NCI-H1694 (cell line): ENCODE measurements at regions not wholly inside any gene's neighbourhood (a gene's known extent, or its start where the extent isn't known, plus 50 kb on each side); places are given as distances from the start of the nearest gene placed in this dataset.

Experiments used
- DNase-seq: peaks from one replicate; lab custom pipeline; 2025; lab: John Stamatoyannopoulos, UW

- no peak for DNase-seq
Measured at GRCh38 chr13:53854321-53854720, 825.7 kb downstream of the OLFM4 start.

GRCh38 chr13:53856573-53857195 is 828.1 kb downstream of the OLFM4 start:
- no peak for DNase-seq

GRCh38 chr13:53863520-53863919 is 834.9 kb downstream of the OLFM4 start:
- DNase-seq = no peak

- DNase-seq = no peak
Measured at GRCh38 chr13:53873558-53873957, 844.9 kb downstream of the OLFM4 start.

GRCh38 chr13:53878861-53879260 is 850.2 kb downstream of the OLFM4 start:
- no peak for DNase-seq

- DNase-seq = no peak
Measured at GRCh38 chr13:53885997-53886396, 857.4 kb downstream of the OLFM4 start.

- no peak for DNase-seq
Measured at GRCh38 chr13:53890696-53891095, 862.1 kb downstream of the OLFM4 start.

GRCh38 chr13:53901593-53901992 is 873.0 kb downstream of the OLFM4 start:
- no peak for DNase-seq

GRCh38 chr13:53907891-53908290 is 879.3 kb downstream of the OLFM4 start:
- DNase-seq = no peak

- no peak for DNase-seq
Measured at GRCh38 chr13:53920916-53921315, 892.3 kb downstream of the OLFM4 start.

GRCh38 chr13:53921473-53921872 is 892.9 kb downstream of the OLFM4 start:
- DNase-seq = no peak

GRCh38 chr13:53941588-53942190 is 913.1 kb downstream of the OLFM4 start:
- DNase-seq = no peak

GRCh38 chr13:53946500-53946899 is 917.9 kb downstream of the OLFM4 start:
- no peak for DNase-seq

- no peak for DNase-seq
Measured at GRCh38 chr13:53953183-53953582, 924.6 kb downstream of the OLFM4 start.
